ENCODE measurements at regions not wholly inside any gene's neighbourhood (a gene's known extent, or its start where the extent isn't known, plus 50 kb on each side); places are given as distances from the start of the nearest gene placed in this dataset.

GRCh38 chr12:41908206-41908605, 236.5 kb downstream of the GXYLT1 start:
- TF ChIP-seq CTCF (IDR thresholded peaks at IDR 0.05; ENCODE audit: low read depth, low read length) (no peak), MAX (IDR thresholded peaks at IDR 0.05; ENCODE audit: low read depth, low read length) (no peak), POLR2A (IDR thresholded peaks at IDR 0.05; ENCODE audit: extremely low read depth, insufficient read length) (no peak), MYC (IDR thresholded peaks at IDR 0.05; ENCODE audit: low read depth, low read length) (no peak)
- no peak overlapping the region for H3K4me3 ChIP-seq (ENCODE audit: low read depth, low read length)
- no peak for DNase-seq (ENCODE audit: low read depth)

- H3K4me3 ChIP-seq (ENCODE audit: low read depth, low read length): no peak overlapping the region
- TF ChIP-seq CTCF (IDR thresholded peaks at IDR 0.05; ENCODE audit: low read depth, low read length): no peak
- TF ChIP-seq MAX (IDR thresholded peaks at IDR 0.05; ENCODE audit: low read depth, low read length): no peak
- no peak for TF ChIP-seq POLR2A (IDR thresholded peaks at IDR 0.05; ENCODE audit: extremely low read depth, insufficient read length)
- no peak for TF ChIP-seq MYC (IDR thresholded peaks at IDR 0.05; ENCODE audit: low read depth, low read length)
- no peak for DNase-seq (ENCODE audit: low read depth)
These were observed 237.1 kb downstream of the GXYLT1 start for GRCh38 chr12:41907550-41907949.

- TF ChIP-seq POLR2A (IDR thresholded peaks at IDR 0.05; ENCODE audit: extremely low read depth, insufficient read length) (no peak), MAX (IDR thresholded peaks at IDR 0.05; ENCODE audit: low read depth, low read length) (no peak), MYC (IDR thresholded peaks at IDR 0.05; ENCODE audit: low read depth, low read length) (no peak)
- no peak overlapping the region for H3K4me3 ChIP-seq (ENCODE audit: low read depth, low read length)
- no peak for DNase-seq (ENCODE audit: low read depth)
These were observed 237.7 kb downstream of the GXYLT1 start for GRCh38 chr12:41907021-41907420.

GRCh38 chr12:41905759-41906297, 238.8 kb downstream of the GXYLT1 start:
- TF ChIP-seq MYC (IDR thresholded peaks at IDR 0.05; ENCODE audit: low read depth, low read length): no peak
- TF ChIP-seq POLR2A (IDR thresholded peaks at IDR 0.05; ENCODE audit: extremely low read depth, insufficient read length): no peak
- TF ChIP-seq MAX (IDR thresholded peaks at IDR 0.05; ENCODE audit: low read depth, low read length): no peak
- no peak for TF ChIP-seq CTCF (IDR thresholded peaks at IDR 0.05; ENCODE audit: low read depth, low read length)
- no peak for DNase-seq (ENCODE audit: low read depth)
- no peak overlapping the region for H3K4me3 ChIP-seq (ENCODE audit: low read depth, low read length)

GRCh38 chr12:41905073-41905758, 239.5 kb downstream of the GXYLT1 start:
- DNase-seq (ENCODE audit: low read depth): no peak
- no peak overlapping the region for H3K4me3 ChIP-seq (ENCODE audit: low read depth, low read length)
- no peak for TF ChIP-seq MYC (IDR thresholded peaks at IDR 0.05; ENCODE audit: low read depth, low read length)
- no peak for TF ChIP-seq MAX (IDR thresholded peaks at IDR 0.05; ENCODE audit: low read depth, low read length)
- TF ChIP-seq CTCF (IDR thresholded peaks at IDR 0.05; ENCODE audit: low read depth, low read length): no peak
- no peak for TF ChIP-seq POLR2A (IDR thresholded peaks at IDR 0.05; ENCODE audit: extremely low read depth, insufficient read length)

- DNase-seq (ENCODE audit: low read depth): no peak
- H3K4me3 ChIP-seq (ENCODE audit: low read depth, low read length): no peak overlapping the region
- TF ChIP-seq MYC (IDR thresholded peaks at IDR 0.05; ENCODE audit: low read depth, low read length) (no peak), POLR2A (IDR thresholded peaks at IDR 0.05; ENCODE audit: extremely low read depth, insufficient read length) (no peak), CTCF (IDR thresholded peaks at IDR 0.05; ENCODE audit: low read depth, low read length) (no peak), MAX (IDR thresholded peaks at IDR 0.05; ENCODE audit: low read depth, low read length) (no peak)
These were observed 240.6 kb downstream of the GXYLT1 start for GRCh38 chr12:41904041-41904440.

All from NB4 (cell line).